GM23338 (cell line): ENCODE measurements at regions not wholly inside any gene's neighbourhood (a gene's known extent, or its start where the extent isn't known, plus 50 kb on each side); places are given as distances from the start of the nearest gene placed in this dataset.

Experiments used
- CREB1 ChIP-seq: fragments of 250-450 bp; sonication (Bioruptor Pico); IDR thresholded peaks from 2 replicates; pipeline ENCODE4 v1.5.0; 2020; ENCODE audit warnings: low read depth, mild to moderate bottlenecking, moderate library complexity
- CTCF ChIP-seq, 2 experiments: fragments of 200-600 bp in 1 of 2; sonication (generic) in 1 of 2; conservative IDR thresholded peaks; 2 replicates each; pipeline versions ENCODE4 v1.5.1 to v1.6.1; 2016 to 2017; ENCODE audit warnings: antibody characterized with exemption in 2 of 2, low read depth in 2 of 2, mild to moderate bottlenecking in 2 of 2, moderate library complexity in 1 of 2
- EZH2 ChIP-seq: fragments of 200-600 bp; sonication (generic); IDR thresholded peaks from one replicate; pipeline ENCODE4 v1.8.0; 2017; ENCODE audit warnings: antibody characterized with exemption, mild to moderate bottlenecking, low read depth; ENCODE audit not compliant: unreplicated experiment
- JUNB ChIP-seq: IDR thresholded peaks from one replicate; pipeline ENCODE4 v1.6.1; 2016; ENCODE audit warnings: antibody characterized with exemption; ENCODE audit not compliant: unreplicated experiment
- POLR2AphosphoS5 ChIP-seq: IDR thresholded peaks from 2 replicates; pipeline ENCODE4 v1.6.1; 2016; ENCODE audit warnings: antibody characterized with exemption, low read depth
- REST ChIP-seq: IDR thresholded peaks from one replicate; pipeline ENCODE4 v1.6.1; 2018; ENCODE audit warnings: antibody characterized with exemption; ENCODE audit not compliant: unreplicated experiment

- no peak for TF ChIP-seq CTCF (conservative IDR thresholded peaks at IDR 0.05; ENCODE audit: low read depth in 2 of 2)
- TF ChIP-seq EZH2 = no peak
- TF ChIP-seq POLR2AphosphoS5 = no peak
- TF ChIP-seq CREB1 (CRISPR knock-in tag) = no peak
- no peak for TF ChIP-seq REST
- TF ChIP-seq JUNB = no peak
Measured at GRCh38 chr2:180555391-180555965, 424.9 kb upstream of the UBE2E3 start.
